ENCODE measurements at regions not wholly inside any gene's neighbourhood (a gene's known extent, or its start where the extent isn't known, plus 50 kb on each side); places are given as distances from the start of the nearest gene placed in this dataset.

GRCh38 chr20:43863821-43864544, 50.7 kb upstream of the TOX2 start:
- TF ChIP-seq CTCF (IDR thresholded peaks at IDR 0.05; ENCODE audit: low read length) (no peak), EZH2 (IDR thresholded peaks at IDR 0.05; ENCODE audit: borderline replicate concordance, low read length) (no peak)
